ENCODE measurements at regions not wholly inside any gene's neighbourhood (a gene's known extent, or its start where the extent isn't known, plus 50 kb on each side); places are given as distances from the start of the nearest gene placed in this dataset.

- no peak for ATAC-seq
- TF ChIP-seq ZNF70 (CRISPR knock-in tag; IDR thresholded peaks at IDR 0.05) (no peak), ZFP30 (CRISPR knock-in tag; IDR thresholded peaks at IDR 0.05) (no peak), SNAI2 (CRISPR knock-in tag; IDR thresholded peaks at IDR 0.05) (no peak), GLIS3 (CRISPR knock-in tag; IDR thresholded peaks at IDR 0.05) (no peak), POU6F1 (CRISPR knock-in tag; IDR thresholded peaks at IDR 0.05; ENCODE audit: borderline replicate concordance, low read depth) (no peak), TSHZ2 (CRISPR knock-in tag; IDR thresholded peaks at IDR 0.05) (no peak), BACH2 (CRISPR knock-in tag; IDR thresholded peaks at IDR 0.05; ENCODE audit: borderline replicate concordance) (no peak), RARB (CRISPR knock-in tag; IDR thresholded peaks at IDR 0.05) (no peak), ISL1 (CRISPR knock-in tag; IDR thresholded peaks at IDR 0.05) (no peak), TCF4 (CRISPR knock-in tag; IDR thresholded peaks at IDR 0.05; ENCODE audit: borderline replicate concordance) (no peak)
Measured at GRCh38 chr22:27251563-27251962, 550.0 kb downstream of the MN1 start.

GRCh38 chr22:27252282-27253049 is 549.1 kb downstream of the MN1 start:
- ATAC-seq = no peak
- no peak for TF ChIP-seq BACH2 (CRISPR knock-in tag; IDR thresholded peaks at IDR 0.05; ENCODE audit: borderline replicate concordance)
- TF ChIP-seq POU6F1 (CRISPR knock-in tag; IDR thresholded peaks at IDR 0.05; ENCODE audit: borderline replicate concordance, low read depth) = no peak
- no peak for TF ChIP-seq CSRNP3 (CRISPR knock-in tag; IDR thresholded peaks at IDR 0.05)
- no peak for TF ChIP-seq TOX (CRISPR knock-in tag; IDR thresholded peaks at IDR 0.05; ENCODE audit: borderline replicate concordance)
- TF ChIP-seq RARB (CRISPR knock-in tag; IDR thresholded peaks at IDR 0.05) = no peak
- TF ChIP-seq TCF4 (CRISPR knock-in tag; IDR thresholded peaks at IDR 0.05; ENCODE audit: borderline replicate concordance) = no peak
- TF ChIP-seq ZFP30 (CRISPR knock-in tag; IDR thresholded peaks at IDR 0.05) = no peak

GRCh38 chr22:27253108-27253902 is 548.3 kb downstream of the MN1 start:
- ATAC-seq = no peak
- TF ChIP-seq GLIS3 (CRISPR knock-in tag; IDR thresholded peaks at IDR 0.05) (no peak), BACH2 (CRISPR knock-in tag; IDR thresholded peaks at IDR 0.05; ENCODE audit: borderline replicate concordance) (no peak), POU6F1 (CRISPR knock-in tag; IDR thresholded peaks at IDR 0.05; ENCODE audit: borderline replicate concordance, low read depth) (no peak), PATZ1 (CRISPR knock-in tag; IDR thresholded peaks at IDR 0.05; ENCODE audit: borderline replicate concordance) (no peak), SNAI2 (CRISPR knock-in tag; IDR thresholded peaks at IDR 0.05) (no peak), OSR1 (CRISPR knock-in tag; IDR thresholded peaks at IDR 0.05) (no peak), TCF4 (CRISPR knock-in tag; IDR thresholded peaks at IDR 0.05; ENCODE audit: borderline replicate concordance) (no peak), CSRNP3 (CRISPR knock-in tag; IDR thresholded peaks at IDR 0.05) (no peak), ESRRG (CRISPR knock-in tag; IDR thresholded peaks at IDR 0.05) (no peak), TOX (CRISPR knock-in tag; IDR thresholded peaks at IDR 0.05; ENCODE audit: borderline replicate concordance) (no peak), CREB5 (CRISPR knock-in tag; IDR thresholded peaks at IDR 0.05; ENCODE audit: low read depth) (no peak), ISL1 (CRISPR knock-in tag; IDR thresholded peaks at IDR 0.05) (no peak)
